Ectodermal cell (in vitro differentiated cells): ENCODE measurements at regions not wholly inside any gene's neighbourhood (a gene's known extent, or its start where the extent isn't known, plus 50 kb on each side); places are given as distances from the start of the nearest gene placed in this dataset.
"Not testable (repeated sequence)": the region's sequence is repeated elsewhere in the genome, so short reads cannot be mapped to it uniquely, and the experiment has no call there.

Source experiments
- H3K27ac ChIP-seq: 2 replicates; pipeline ENCODE4 v1.7.0; 2013; ENCODE audit warnings: mild to moderate bottlenecking, low read depth, low read length; ENCODE audit not compliant: insufficient read depth, poor library complexity, severe bottlenecking
- H3K27me3 ChIP-seq: 2 replicates; pipeline ENCODE4 v1.7.0; 2013; ENCODE audit warnings: mild to moderate bottlenecking, low read length; ENCODE audit not compliant: insufficient read depth, control insufficient read depth, poor library complexity, severe bottlenecking
- H3K36me3 ChIP-seq: one replicate; pipeline ENCODE4 v1.7.0; 2013; ENCODE audit warnings: low read length; ENCODE audit not compliant: control insufficient read depth, insufficient read depth
- H3K4me1 ChIP-seq: one replicate; pipeline ENCODE4 v1.7.0; 2013; ENCODE audit warnings: low read length; ENCODE audit not compliant: control insufficient read depth, insufficient read depth
- H3K4me3 ChIP-seq: 2 replicates; pipeline ENCODE4 v1.7.0; 2013; ENCODE audit warnings: low read depth, low read length, control low read depth; ENCODE audit not compliant: insufficient read depth
- H3K9me3 ChIP-seq: 2 replicates; pipeline ENCODE4 v1.7.0; 2013; ENCODE audit warnings: mild to moderate bottlenecking, low read length, moderate library complexity; ENCODE audit not compliant: control insufficient read depth
- WGBS, 2 experiments: methylation state at CpG; one replicate each; pipeline ENCODE4 v1.1.7; 2013; ENCODE audit warnings: missing lambda C conversion rate in 2 of 2; 5-methylcytosine and 5-hydroxymethylcytosine counted together

DNA sequence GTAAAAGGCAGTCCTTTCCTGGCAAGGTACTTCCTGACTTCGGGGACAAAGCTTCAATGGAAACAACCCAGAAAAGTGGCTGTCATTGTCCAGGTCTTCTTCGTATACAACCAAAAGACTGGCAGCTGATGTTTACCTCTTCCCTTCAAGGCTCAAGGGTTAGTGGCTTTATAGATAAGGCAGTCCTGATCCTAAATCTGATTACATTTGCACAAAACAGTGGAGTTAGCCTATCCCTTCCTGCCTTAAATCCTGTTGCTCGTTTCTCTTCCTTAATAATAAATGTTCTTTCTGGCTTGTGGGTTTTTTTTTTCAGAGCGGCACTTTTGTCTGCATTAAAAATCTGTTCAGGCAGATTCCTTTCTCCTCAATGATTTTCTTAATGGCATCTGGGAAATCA, 169.3 kb upstream of the KCTD3 start:
- Histone ChIP-seq H3K36me3 (no peaks in the 10 kb centered on the region), H3K4me3 (no peak overlapping the region), H3K9me3 (no peaks in the 10 kb centered on the region), H3K27ac (no peak overlapping the region), H3K4me1 (no peaks in the 10 kb centered on the region), H3K27me3 (no peaks in the 10 kb centered on the region)
- WGBS, 2 experiments = 87 to 90% methylated on average over 4 of the region's 4 CpGs

DNA sequence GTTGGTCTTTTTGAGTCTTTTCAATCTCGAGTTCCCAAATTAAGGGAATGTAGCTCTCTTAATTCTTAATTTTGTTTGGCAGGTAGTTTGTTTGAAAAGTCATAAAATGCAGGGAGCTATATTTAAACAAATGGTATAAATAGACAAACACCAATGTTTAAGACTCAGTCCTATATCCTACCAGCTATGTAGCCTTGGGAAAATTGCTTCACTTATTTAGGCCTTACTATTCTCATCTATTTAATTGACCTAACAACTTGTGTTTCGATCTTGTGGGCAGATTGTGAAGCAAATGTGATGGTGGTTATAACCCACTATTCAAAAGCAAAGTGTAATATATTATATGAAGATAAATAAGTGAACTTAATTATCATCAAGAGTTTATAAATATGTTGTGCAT, 167.3 kb upstream of the KCTD3 start:
- Histone ChIP-seq H3K36me3 (no peaks in the 10 kb centered on the region), H3K27me3 (no peaks in the 10 kb centered on the region), H3K9me3 (no peaks in the 10 kb centered on the region), H3K4me1 (no peaks in the 10 kb centered on the region), H3K4me3 (no peak overlapping the region), H3K27ac (no peak overlapping the region)
- 100% methylated on average over 1 of the region's 2 CpGs for WGBS, 2 experiments

DNA sequence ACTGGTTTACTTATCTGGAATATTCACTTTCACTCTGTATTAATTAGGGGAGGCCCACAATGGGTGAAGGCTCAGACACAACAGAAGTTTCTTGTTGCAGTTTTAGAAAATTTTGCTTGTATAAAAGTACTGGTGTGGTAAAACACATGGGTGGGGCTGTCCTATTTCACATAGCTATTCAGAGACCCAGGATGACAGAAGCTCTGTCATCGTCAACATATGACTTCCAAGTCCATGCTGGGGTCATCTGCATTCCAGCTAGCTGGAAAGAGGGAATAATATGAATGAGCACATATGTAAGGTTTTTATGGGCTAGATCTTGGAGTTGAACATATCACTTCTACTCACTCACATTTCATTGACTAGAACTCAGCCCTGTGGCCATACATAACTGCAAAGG, 166.4 kb upstream of the KCTD3 start:
- Histone ChIP-seq H3K4me1 (no peaks in the 10 kb centered on the region), H3K27ac (no peak overlapping the region), H3K9me3 (no peaks in the 10 kb centered on the region), H3K4me3 (no peak overlapping the region), H3K36me3 (no peaks in the 10 kb centered on the region), H3K27me3 (no peaks in the 10 kb centered on the region)
- 100% methylated on average over 1 of the region's 1 CpG for WGBS, 2 experiments

DNA sequence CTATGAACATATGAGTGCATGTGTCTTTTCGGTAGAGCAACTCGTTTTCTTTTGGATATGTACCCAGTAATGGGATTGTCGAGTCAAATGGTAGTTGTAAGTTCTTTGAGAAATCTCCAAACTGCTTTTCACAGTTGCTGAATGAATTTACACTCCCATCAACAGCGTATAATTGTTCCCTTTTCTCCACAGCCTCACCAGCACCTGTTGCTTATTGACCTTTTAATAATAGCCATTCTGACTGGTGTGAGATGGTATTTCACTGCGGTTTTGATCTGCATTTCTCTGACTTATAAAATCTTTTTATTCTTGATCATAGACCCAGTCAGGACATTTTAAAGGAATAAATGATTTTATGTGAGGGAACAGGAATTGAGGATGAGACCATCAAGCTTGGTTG, 165.0 kb upstream of the KCTD3 start:
- 82 to 93% methylated on average over 3 to 5 of the region's 5 CpGs for WGBS, 2 experiments
- H3K4me1 ChIP-seq = no peaks in the 10 kb centered on the region
- no peaks in the 10 kb centered on the region for H3K36me3 ChIP-seq
- H3K27ac ChIP-seq = no peak overlapping the region
- H3K9me3 ChIP-seq = no peaks in the 10 kb centered on the region
- H3K4me3 ChIP-seq = no peak overlapping the region
- H3K27me3 ChIP-seq = no peaks in the 10 kb centered on the region

DNA sequence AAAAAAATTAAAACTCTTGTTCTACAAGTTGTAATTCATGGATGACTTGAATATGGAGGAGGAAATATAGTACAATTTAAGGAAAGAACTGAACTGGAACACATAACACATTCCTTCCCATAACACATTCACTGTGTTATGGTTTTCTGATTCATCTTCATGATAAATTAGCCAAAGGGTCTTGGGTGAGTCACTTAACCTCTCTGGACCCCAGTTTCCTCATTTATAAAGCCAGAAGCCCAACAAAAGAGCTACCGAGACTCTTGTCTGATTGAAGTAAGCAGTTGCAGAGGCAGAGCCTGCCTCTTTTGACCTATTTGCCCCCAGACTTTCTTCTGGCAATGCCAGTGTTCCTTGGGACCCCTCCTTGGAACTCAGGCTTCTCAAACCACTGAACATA, 161.9 kb upstream of the KCTD3 start:
- Histone ChIP-seq H3K27ac (no peak overlapping the region), H3K27me3 (no peaks in the 10 kb centered on the region), H3K4me1 (no peaks in the 10 kb centered on the region), H3K4me3 (no peak overlapping the region), H3K36me3 (no peaks in the 10 kb centered on the region), H3K9me3 (no peaks in the 10 kb centered on the region)
- WGBS, 2 experiments = 84 to 90% methylated on average over 1 of the region's 1 CpG

DNA sequence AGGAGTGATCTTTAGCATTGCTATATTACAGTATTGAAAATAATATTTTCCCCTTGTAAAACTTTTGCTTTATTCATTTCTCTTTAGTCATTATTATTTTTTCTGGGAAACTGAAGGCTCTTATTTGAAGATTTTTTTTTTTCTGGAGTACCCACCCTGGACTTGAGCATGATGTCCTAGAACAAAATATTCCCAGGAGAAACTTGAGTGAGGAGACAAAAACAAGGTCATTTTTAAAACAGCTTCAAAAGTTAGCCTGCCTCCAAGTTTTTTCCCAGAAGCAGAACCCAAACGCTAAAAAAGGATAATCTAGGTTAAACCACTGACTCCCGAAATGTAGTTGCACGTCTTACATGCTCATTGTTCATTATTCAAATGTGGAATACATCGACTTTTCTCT, 160.2 kb upstream of the KCTD3 start:
- no peaks in the 10 kb centered on the region for H3K27me3 ChIP-seq
- no peak overlapping the region for H3K27ac ChIP-seq
- H3K4me3 ChIP-seq = no peak overlapping the region
- no peaks in the 10 kb centered on the region for H3K9me3 ChIP-seq
- no peaks in the 10 kb centered on the region for H3K4me1 ChIP-seq
- WGBS, 2 experiments = 92 to 98% methylated on average over 4 of the region's 4 CpGs
- H3K36me3 ChIP-seq = no peaks in the 10 kb centered on the region

DNA sequence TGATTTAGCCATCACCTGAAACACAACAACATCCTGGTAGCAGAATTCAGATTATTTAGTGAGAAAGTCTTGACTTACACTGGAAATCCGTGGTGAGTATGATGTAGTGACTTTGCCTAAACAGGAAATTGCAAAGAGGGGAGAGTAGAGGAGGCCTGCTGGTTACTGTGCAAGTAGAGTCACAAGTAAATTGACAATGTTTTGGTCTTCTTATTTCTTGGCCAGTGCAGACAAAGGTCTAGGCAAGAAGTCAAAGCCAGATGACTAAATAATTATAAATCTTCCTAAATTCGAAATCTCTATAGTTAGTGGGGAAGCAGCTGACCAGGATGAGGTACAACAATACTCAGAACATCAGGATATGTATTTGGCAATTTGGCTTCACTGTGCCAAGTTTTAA, 159.5 kb upstream of the KCTD3 start:
- no peaks in the 10 kb centered on the region for H3K9me3 ChIP-seq
- no peak overlapping the region for H3K4me3 ChIP-seq
- H3K27me3 ChIP-seq = no peaks in the 10 kb centered on the region
- no peaks in the 10 kb centered on the region for H3K4me1 ChIP-seq
- H3K36me3 ChIP-seq = no peaks in the 10 kb centered on the region
- WGBS, 2 experiments = 73 to 85% methylated on average over 2 of the region's 2 CpGs
- no peak overlapping the region for H3K27ac ChIP-seq

DNA sequence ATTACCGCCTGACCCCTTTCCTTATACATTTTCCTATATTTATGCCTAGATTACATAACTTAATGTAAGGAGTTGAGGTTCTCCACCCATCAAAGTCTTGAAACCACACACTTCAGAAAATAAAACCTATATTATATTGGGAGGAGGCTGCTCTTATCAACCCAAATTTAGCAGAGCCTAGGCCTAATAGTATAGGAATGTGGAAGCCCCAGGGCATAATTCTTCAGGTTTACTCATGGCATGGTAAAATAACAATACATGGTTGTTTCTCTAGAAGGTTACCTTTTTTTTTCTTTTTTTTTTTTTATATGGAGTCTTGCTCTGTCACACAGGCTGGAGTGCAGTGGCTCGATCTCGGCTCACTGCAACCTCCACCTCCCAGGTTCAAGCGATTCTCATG, 157.6 kb upstream of the KCTD3 start:
- not testable (repeated sequence) for H3K27me3 ChIP-seq, H3K4me1 ChIP-seq, H3K9me3 ChIP-seq, H3K4me3 ChIP-seq, H3K27ac ChIP-seq, H3K36me3 ChIP-seq
- 95% methylated on average over 3 to 4 of the region's 4 CpGs for WGBS, 2 experiments

DNA sequence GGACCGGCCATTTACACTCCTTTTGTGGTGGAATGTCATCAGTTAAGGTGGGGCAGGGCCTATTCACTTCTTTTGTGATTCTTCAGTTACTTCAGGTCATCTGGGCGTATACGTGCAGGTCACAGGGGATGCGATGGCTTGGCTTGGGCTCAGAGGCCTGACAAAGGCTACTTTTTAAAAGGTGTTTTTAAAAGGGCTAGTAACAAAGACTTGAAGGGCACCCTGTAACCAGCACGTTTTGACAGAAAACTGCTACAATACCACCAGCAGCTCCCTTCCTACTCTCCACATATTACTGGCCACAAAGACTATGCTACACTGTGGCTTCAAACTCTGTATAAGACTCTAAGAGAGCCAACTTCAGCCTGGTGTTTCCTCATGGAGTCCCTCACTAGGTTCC, 151.6 kb upstream of the KCTD3 start:
- not testable (repeated sequence) for H3K4me3 ChIP-seq, H3K27ac ChIP-seq, H3K4me1 ChIP-seq, H3K36me3 ChIP-seq, H3K9me3 ChIP-seq, H3K27me3 ChIP-seq
- 85 to 88% methylated on average over 5 of the region's 5 CpGs for WGBS, 2 experiments

DNA sequence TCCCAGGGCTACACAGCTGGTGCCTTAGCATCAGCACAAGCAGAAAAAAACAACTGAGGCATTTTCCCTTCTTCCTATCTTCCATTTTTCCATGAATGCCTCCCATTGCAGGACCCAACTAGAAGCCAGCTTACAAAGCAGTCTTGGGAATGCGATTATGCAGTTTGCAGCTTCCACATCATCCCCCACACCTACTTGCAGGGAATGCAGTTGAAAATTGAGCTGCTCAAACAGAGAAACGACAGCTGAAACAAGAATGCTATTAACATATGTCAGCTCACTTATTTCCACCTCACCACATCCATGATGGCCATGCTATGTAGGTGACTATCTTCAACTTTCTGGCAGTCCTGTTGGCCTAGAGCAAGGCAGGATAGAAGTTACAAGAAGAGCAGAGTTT, 150.6 kb upstream of the KCTD3 start:
- H3K27me3 ChIP-seq = no peaks in the 10 kb centered on the region
- H3K4me1 ChIP-seq = no peaks in the 10 kb centered on the region
- WGBS, 2 experiments = 53 to 66% methylated on average over 2 of the region's 2 CpGs
- H3K9me3 ChIP-seq = no peaks in the 10 kb centered on the region
- no peak overlapping the region for H3K27ac ChIP-seq
- no peak overlapping the region for H3K4me3 ChIP-seq
- no peaks in the 10 kb centered on the region for H3K36me3 ChIP-seq

DNA sequence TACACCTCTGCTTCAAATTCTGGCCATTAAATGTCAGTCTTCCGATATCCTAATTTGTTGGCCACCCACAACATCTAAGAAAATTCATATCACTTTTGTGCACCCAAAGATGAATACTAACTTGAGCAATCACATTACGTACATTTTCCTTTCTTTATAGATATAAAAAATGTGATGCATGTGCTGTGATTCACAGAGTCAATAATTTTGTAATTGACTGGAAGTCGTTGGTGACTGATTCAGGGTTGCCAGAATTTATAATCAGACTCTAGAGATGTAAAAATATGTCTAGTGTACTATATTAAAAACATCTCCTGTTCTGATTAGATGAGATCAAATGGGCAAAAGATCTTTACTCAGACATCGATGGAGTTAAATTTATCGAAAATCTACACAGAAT, 150.0 kb upstream of the KCTD3 start:
- Histone ChIP-seq H3K4me3 (no peak overlapping the region), H3K4me1 (no peaks in the 10 kb centered on the region), H3K36me3 (no peaks in the 10 kb centered on the region), H3K9me3 (no peaks in the 10 kb centered on the region), H3K27ac (no peak overlapping the region), H3K27me3 (no peaks in the 10 kb centered on the region)
- WGBS, 2 experiments = 92 to 96% methylated on average over 3 to 4 of the region's 5 CpGs
